SJSA1 (cell line): ENCODE measurements at regions not wholly inside any gene's neighbourhood (a gene's known extent, or its start where the extent isn't known, plus 50 kb on each side); places are given as distances from the start of the nearest gene placed in this dataset.
A peak's percentile ranks its signal among the peaks of the same experiment; 100 is the strongest.
"Not testable (repeated sequence)": the region's sequence is repeated elsewhere in the genome, so short reads cannot be mapped to it uniquely, and the experiment has no call there.

Experiments used
- DNase-seq, 2 experiments: peaks; one replicate each; pipeline ENCODE4 v3.0.0-alpha.2; 2015 to 2020; ENCODE audit warnings: low spot score in 2 of 2, low read depth in 1 of 2
- H3K27ac ChIP-seq: fragments of 250-450 bp; sonication (Bioruptor Pico); 2 replicates; pipeline ENCODE4 v1.5.1; 2020; ENCODE audit warnings: mild to moderate bottlenecking, moderate library complexity
- H3K27me3 ChIP-seq: fragments of 250-450 bp; sonication (Bioruptor Pico); replicated peaks from 2 replicates; pipeline ENCODE4 v1.5.1; 2020; ENCODE audit warnings: mild to moderate bottlenecking, moderate library complexity
- H3K36me3 ChIP-seq: fragments of 250-450 bp; sonication (Bioruptor Pico); 2 replicates; pipeline ENCODE4 v1.5.1; 2020; ENCODE audit warnings: mild to moderate bottlenecking
- H3K4me1 ChIP-seq: fragments of 250-450 bp; sonication (Bioruptor Pico); replicated peaks from 2 replicates; pipeline ENCODE4 v1.6.1; 2021; ENCODE audit warnings: mild to moderate bottlenecking
- H3K4me3 ChIP-seq: fragments of 250-450 bp; sonication (Bioruptor Pico); 2 replicates; pipeline ENCODE4 v1.5.1; 2020; ENCODE audit warnings: mild to moderate bottlenecking
- H3K9me3 ChIP-seq: fragments of 250-450 bp; sonication (Bioruptor Pico); replicated peaks from 2 replicates; pipeline ENCODE4 v1.5.1; 2020; ENCODE audit warnings: mild to moderate bottlenecking

DNA sequence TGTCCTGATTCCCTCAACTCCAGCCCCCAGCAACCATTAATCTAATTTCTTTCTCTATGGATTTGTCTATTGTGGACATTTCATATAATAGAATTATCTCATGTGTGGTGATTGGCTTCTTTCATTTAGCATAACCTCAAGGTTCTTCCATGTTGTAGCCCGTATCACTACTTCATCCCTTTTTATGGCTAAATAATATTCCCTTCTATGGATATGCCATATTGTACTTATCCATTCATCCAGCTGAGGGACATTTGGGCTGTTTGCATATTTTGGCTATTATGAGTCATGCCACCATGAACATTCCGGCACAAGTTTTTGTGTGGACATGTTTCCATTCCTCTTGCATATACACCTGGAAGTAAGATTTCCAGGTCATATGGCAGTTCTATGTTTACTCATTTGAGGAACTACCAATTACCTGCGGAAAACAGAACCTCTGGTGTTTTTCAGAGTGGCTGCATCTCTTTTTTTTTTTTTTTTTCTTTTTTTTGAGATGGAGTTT lies 108.7 kb upstream of the MAP1LC3B2 start:
- Histone ChIP-seq H3K27ac (no peak overlapping the region), H3K9me3 (no peaks in the 10 kb centered on the region; the same call in 1 of the 2 replicates), H3K27me3 (no peaks in the 10 kb centered on the region), H3K4me3 (no peak overlapping the region), H3K4me1 (peaks cover 13% of the 10 kb centered on the region), H3K36me3 (no peaks in the 10 kb centered on the region)
- DNase-seq, result no peak

GRCh38 chr12:116452975-116453374 lies 106.2 kb upstream of the MAP1LC3B2 start:
- not testable (repeated sequence) for H3K27me3 ChIP-seq, H3K36me3 ChIP-seq, H3K9me3 ChIP-seq, DNase-seq, H3K27ac ChIP-seq, H3K4me3 ChIP-seq
- H3K4me1 ChIP-seq, result peaks cover 28% of the 10 kb centered on the region

GRCh38 chr12:116453631-116454030 lies 105.5 kb upstream of the MAP1LC3B2 start:
- no peaks in the 10 kb centered on the region; the same call in 1 of the 2 replicates for H3K9me3 ChIP-seq
- peak overlapping the region; percentile 97; the same call in 1 of the 2 replicates for H3K27ac ChIP-seq
- no peaks in the 10 kb centered on the region for H3K27me3 ChIP-seq
- DNase-seq, result no peak
- H3K4me1 ChIP-seq, result peaks cover 28% of the 10 kb centered on the region
- no peaks in the 10 kb centered on the region for H3K36me3 ChIP-seq
- H3K4me3 ChIP-seq, result no peak overlapping the region

GRCh38 chr12:116454076-116454475 lies 105.1 kb upstream of the MAP1LC3B2 start:
- H3K4me3 ChIP-seq, result no peak overlapping the region
- no peaks in the 10 kb centered on the region for H3K36me3 ChIP-seq
- H3K27ac ChIP-seq, result peak overlapping the region; percentile 97
- H3K4me1 ChIP-seq, result peaks cover 28% of the 10 kb centered on the region
- DNase-seq, result no peak
- H3K9me3 ChIP-seq, result no peaks in the 10 kb centered on the region; the same call in 1 of the 2 replicates
- H3K27me3 ChIP-seq, result no peaks in the 10 kb centered on the region

DNA sequence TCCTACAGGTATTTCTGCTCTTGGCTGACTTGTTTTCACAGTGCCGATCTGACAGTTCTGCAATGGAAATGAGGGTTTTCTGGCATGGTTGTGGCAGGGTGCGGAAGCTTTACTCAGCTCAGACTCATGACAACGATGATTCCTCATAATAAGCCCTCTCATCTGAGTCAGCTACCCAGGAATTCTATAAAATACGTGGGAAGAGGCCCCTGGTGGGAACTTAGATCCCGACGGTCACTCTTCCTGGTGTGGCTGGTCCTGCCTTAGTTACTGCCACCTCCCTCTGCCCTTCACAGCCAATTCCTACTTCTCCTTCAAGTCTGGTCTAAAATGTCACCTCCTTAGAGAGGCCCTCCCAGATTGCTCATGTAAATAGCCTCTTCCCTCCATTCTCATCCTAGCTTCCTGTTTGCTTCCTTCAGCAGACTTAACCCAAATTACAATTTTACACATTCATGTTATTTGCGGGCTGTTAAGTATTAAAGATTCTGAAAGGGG lies 104.2 kb upstream of the MAP1LC3B2 start:
- Histone ChIP-seq H3K4me1 (peaks cover 28% of the 10 kb centered on the region), H3K36me3 (no peaks in the 10 kb centered on the region), H3K4me3 (no peak overlapping the region), H3K9me3 (no peaks in the 10 kb centered on the region), H3K27ac (peak overlapping the region; percentile 97), H3K27me3 (no peaks in the 10 kb centered on the region)
- peak; percentile 84 to 91 for DNase-seq

DNA sequence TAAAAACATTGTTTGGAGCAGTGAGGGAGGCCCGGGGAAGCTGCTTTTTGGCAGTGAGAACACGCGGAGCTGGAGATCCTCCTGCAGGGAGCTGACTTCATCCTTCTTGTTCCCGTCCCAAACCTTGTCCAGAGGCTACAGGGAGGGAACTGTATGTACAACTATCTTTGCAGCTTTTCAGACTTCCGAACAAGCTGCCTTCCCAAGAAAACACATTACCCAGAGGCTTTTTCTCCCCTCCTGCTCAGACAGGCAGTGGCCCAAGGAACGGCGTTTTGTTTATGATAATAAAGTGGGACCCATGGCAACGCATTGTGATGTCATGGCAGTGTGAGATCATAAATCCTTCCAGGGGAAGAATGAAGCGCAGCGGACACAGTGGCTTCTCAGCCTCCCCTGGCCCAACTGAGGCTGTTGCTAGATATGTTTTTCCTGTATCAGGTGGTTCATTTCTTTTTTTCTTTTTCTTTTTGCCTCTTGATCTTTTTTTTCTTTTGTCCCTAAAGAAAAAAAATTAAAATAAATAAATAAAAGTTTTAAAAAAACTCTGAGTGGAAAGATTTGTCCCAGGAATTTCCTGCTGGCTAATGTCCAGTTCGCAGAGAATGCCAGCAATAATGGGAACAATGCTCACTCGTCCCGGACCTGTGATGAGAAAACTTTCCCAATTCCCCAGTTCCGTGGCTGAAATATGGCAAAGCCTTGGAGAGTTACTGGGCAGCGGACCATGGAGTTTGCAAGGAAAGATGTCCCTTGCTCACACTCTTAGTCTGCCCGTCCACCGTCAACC lies 103.4 kb upstream of the MAP1LC3B2 start:
- DNase-seq, result peak; percentile 85 to 95
- H3K36me3 ChIP-seq, result no peaks in the 10 kb centered on the region
- 0 out of 2 replicates have a peak overlapping the region, but pooled peaks have one; percentile 6 for H3K4me3 ChIP-seq
- no peaks in the 10 kb centered on the region for H3K27me3 ChIP-seq
- H3K9me3 ChIP-seq, result no peaks in the 10 kb centered on the region
- H3K4me1 ChIP-seq, result peaks cover 28% of the 10 kb centered on the region
- H3K27ac ChIP-seq, result peak overlapping the region; percentile 97

DNA sequence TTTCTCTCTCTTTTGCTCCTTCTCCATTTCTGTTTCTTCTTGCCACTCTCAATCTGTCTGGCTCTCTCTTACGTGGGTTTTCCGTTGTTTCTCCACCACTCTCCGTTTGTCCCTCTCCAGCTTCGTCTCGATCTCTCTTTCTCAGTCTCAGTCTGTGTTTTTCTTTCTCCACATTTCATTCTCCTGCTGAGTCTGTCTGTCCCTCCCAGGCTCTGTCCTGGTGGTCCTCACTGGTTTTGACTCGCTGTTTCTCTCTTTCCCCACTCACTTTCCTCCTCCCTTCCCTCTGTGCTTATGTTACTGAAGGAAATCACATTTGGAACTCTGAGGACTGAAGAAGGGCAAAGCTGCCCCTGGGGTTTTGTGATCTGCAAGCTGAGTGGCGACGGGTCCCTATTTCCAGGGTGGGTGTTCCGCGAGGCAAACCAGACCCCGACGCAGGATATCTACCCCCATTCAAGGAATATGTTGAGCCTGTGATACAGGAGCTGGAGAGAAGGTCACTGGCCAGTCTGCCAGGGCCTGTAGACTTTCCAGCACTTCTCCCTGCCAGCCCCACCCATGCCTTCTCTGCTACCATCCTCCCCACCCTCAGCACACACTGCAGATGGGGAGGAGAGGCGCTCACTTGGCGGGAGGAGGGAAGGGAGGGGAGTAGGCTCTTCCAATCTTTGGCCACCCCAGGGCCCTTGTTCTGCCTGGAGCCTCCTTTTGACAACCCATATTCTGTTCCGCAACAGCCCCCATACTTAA lies 102.7 kb upstream of the MAP1LC3B2 start:
- Histone ChIP-seq H3K4me3 (0 out of 2 replicates have a peak overlapping the region, but pooled peaks have one; percentile 6), H3K9me3 (no peaks in the 10 kb centered on the region), H3K27ac (peak overlapping the region; percentile 97), H3K4me1 (peaks cover 28% of the 10 kb centered on the region), H3K36me3 (no peaks in the 10 kb centered on the region), H3K27me3 (no peaks in the 10 kb centered on the region)
- no peak for DNase-seq

- Histone ChIP-seq H3K9me3 (no peaks in the 10 kb centered on the region), H3K36me3 (no peaks in the 10 kb centered on the region), H3K4me1 (peaks cover 28% of the 10 kb centered on the region), H3K27ac (no peak overlapping the region), H3K27me3 (no peaks in the 10 kb centered on the region), H3K4me3 (no peak overlapping the region)
- no peak for DNase-seq
Measured at GRCh38 chr12:116458492-116458891, 100.7 kb upstream of the MAP1LC3B2 start.

- H3K9me3 ChIP-seq, result no peaks in the 10 kb centered on the region
- H3K36me3 ChIP-seq, result no peaks in the 10 kb centered on the region
- H3K4me1 ChIP-seq, result peaks cover 27% of the 10 kb centered on the region
- H3K27ac ChIP-seq, result no peak overlapping the region
- no peak overlapping the region for H3K4me3 ChIP-seq
- no peak for DNase-seq
- H3K27me3 ChIP-seq, result no peaks in the 10 kb centered on the region
Measured at GRCh38 chr12:116459011-116459875, 99.9 kb upstream of the MAP1LC3B2 start.

DNA sequence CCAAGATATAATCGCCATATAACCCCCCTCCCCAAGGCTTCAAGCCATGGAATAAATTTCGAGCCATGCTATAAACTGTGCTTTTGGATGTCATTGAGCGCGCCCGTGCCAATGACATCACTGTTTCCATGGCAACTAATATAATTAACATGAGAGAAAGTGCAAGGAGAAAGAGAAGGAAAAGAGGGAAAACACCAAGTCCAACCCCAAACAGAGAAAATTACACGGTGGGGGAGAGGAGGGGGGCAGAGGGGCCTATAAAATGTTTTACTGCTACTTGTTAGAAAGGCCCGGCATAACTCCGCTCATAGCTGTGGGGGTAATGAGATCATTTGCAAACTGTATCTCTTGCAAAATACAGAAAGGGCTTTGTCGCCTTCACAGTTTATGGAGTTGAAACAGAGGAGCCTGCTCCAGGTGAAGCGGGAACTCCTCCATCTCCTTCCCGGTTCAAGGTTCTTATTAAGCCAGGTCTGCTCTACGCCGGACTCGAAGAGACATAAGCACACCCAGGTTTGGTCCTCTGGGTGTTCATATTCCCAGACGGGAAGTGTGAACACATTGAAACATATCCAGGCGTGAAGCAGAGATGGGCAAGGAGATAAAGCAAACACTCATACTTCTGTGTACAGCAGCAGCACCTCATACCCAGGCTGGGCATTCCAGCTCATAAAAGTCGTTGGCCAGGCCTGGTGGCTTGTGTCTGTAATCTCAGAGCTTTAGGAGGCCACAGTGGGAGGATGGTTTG lies 99.1 kb upstream of the MAP1LC3B2 start:
- H3K27me3 ChIP-seq, result no peaks in the 10 kb centered on the region

GRCh38 chr12:116461060-116461459 lies 98.1 kb upstream of the MAP1LC3B2 start:
- Histone ChIP-seq H3K4me1 (peaks cover 10% of the 10 kb centered on the region), H3K4me3 (no peak overlapping the region), H3K36me3 (no peaks in the 10 kb centered on the region), H3K9me3 (no peaks in the 10 kb centered on the region), H3K27me3 (no peaks in the 10 kb centered on the region), H3K27ac (no peak overlapping the region)
- DNase-seq, result no peak

More for the DNA sequence above, 99.1 kb upstream of the MAP1LC3B2 start:
- peaks cover 18% of the 10 kb centered on the region for H3K4me1 ChIP-seq
- no peaks in the 10 kb centered on the region for H3K9me3 ChIP-seq
- H3K4me3 ChIP-seq, result no peak overlapping the region
- DNase-seq, result no peak
- no peaks in the 10 kb centered on the region for H3K36me3 ChIP-seq
- no peak overlapping the region for H3K27ac ChIP-seq

DNA sequence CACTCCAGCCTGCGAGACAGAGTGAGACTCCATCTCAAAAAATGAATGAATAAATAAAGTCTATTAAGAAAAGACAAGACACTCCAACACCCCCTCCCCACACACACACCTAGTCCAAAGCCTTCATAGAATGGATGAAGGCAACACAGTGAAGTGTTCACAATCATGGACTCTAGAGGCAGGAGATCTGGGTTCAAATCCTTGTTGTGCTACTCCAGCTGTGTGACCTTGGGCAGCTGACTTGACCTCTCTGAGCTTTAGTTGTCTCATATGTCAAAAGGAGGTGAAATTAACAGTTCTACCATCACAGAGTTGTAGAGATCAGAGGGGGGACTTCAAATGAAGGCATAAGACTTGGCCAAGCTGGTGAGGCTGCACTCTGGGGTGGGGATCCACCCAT lies 95.8 kb upstream of the MAP1LC3B2 start:
- no peak overlapping the region for H3K4me3 ChIP-seq
- no peaks in the 10 kb centered on the region for H3K36me3 ChIP-seq
- H3K27me3 ChIP-seq, result no peaks in the 10 kb centered on the region
- no peaks in the 10 kb centered on the region for H3K4me1 ChIP-seq
- no peaks in the 10 kb centered on the region for H3K9me3 ChIP-seq
- DNase-seq, result no peak
- H3K27ac ChIP-seq, result no peak overlapping the region

GRCh38 chr12:116465407-116465806 lies 93.8 kb upstream of the MAP1LC3B2 start:
- Histone ChIP-seq H3K36me3 (no peaks in the 10 kb centered on the region), H3K27me3 (no peaks in the 10 kb centered on the region), H3K9me3 (no peaks in the 10 kb centered on the region), H3K4me3 (no peak overlapping the region), H3K4me1 (no peaks in the 10 kb centered on the region), H3K27ac (no peak overlapping the region)
- DNase-seq, result no peak
